ENCODE measurements at regions not wholly inside any gene's neighbourhood (a gene's known extent, or its start where the extent isn't known, plus 50 kb on each side); places are given as distances from the start of the nearest gene placed in this dataset.

GRCh38 chr6:114888241-114888640, 545.4 kb upstream of the HS3ST5 start:
- TF ChIP-seq CTCF (IDR thresholded peaks at IDR 0.05; ENCODE audit: low read length) (no peak), EZH2phosphoT487 (IDR thresholded peaks at IDR 0.05; ENCODE audit: low read length) (no peak)
